HEK293 (cell line): ENCODE measurements at regions not wholly inside any gene's neighbourhood (a gene's known extent, or its start where the extent isn't known, plus 50 kb on each side); places are given as distances from the start of the nearest gene placed in this dataset.

Experiments
- ATF2 ChIP-seq: fragments of 450-650 bp; formaldehyde crosslinking; IDR thresholded peaks from 2 replicates; pipeline ENCODE4 v1.5.1; 2016; ENCODE audit warnings: missing biosample characterization, missing genetic modification characterization, low read depth
- BCL11A ChIP-seq: fragments of 450-650 bp; formaldehyde crosslinking; IDR thresholded peaks from 2 replicates; pipeline ENCODE4 v1.5.1; 2016; ENCODE audit warnings: low read depth, missing biosample characterization, missing genetic modification characterization
- CTCF ChIP-seq: fragments of 450-650 bp; formaldehyde crosslinking; IDR thresholded peaks from 2 replicates; pipeline ENCODE4 v1.5.1; 2016; ENCODE audit warnings: missing biosample characterization, missing genetic modification characterization
- KLF9 ChIP-seq: fragments of 450-650 bp; formaldehyde crosslinking; IDR thresholded peaks from 2 replicates; pipeline ENCODE4 v1.5.1; 2016; ENCODE audit warnings: missing biosample characterization, missing genetic modification characterization, low read depth
- PATZ1 ChIP-seq: fragments of 450-650 bp; formaldehyde crosslinking; IDR thresholded peaks from 2 replicates; pipeline ENCODE4 v1.5.1; 2016; ENCODE audit warnings: missing biosample characterization, missing genetic modification characterization
- YY1 ChIP-seq: fragments of 450-650 bp; formaldehyde crosslinking; IDR thresholded peaks from 2 replicates; pipeline ENCODE4 v1.5.1; 2018; ENCODE audit warnings: missing biosample characterization, missing genetic modification characterization
- ZNF214 ChIP-seq: fragments of 450-650 bp; formaldehyde crosslinking; IDR thresholded peaks from 2 replicates; pipeline ENCODE4 v1.5.1; 2017; ENCODE audit warnings: missing biosample characterization, mild to moderate bottlenecking, missing genetic modification characterization, borderline replicate concordance
- ZNF391 ChIP-seq: fragments of 450-650 bp; formaldehyde crosslinking; IDR thresholded peaks from 2 replicates; pipeline ENCODE4 v1.5.1; 2016; ENCODE audit warnings: low read depth, missing biosample characterization, missing genetic modification characterization, borderline replicate concordance
- ZNF521 ChIP-seq: fragments of 450-650 bp; formaldehyde crosslinking; IDR thresholded peaks from 2 replicates; pipeline ENCODE4 v1.5.1; 2017; ENCODE audit warnings: missing biosample characterization, mild to moderate bottlenecking, missing genetic modification characterization
- ZNF670 ChIP-seq: fragments of 450-650 bp; formaldehyde crosslinking; IDR thresholded peaks from 2 replicates; pipeline ENCODE4 v1.5.1; 2016; ENCODE audit warnings: missing biosample characterization, missing genetic modification characterization, low read depth
- ZNF792 ChIP-seq: fragments of 450-650 bp; formaldehyde crosslinking; IDR thresholded peaks from 2 replicates; pipeline ENCODE4 v1.5.1; 2016; ENCODE audit warnings: missing biosample characterization, missing genetic modification characterization
- TF ChIP-seq, protein P1 (sequence below): fragments of 450-650 bp; formaldehyde crosslinking; IDR thresholded peaks from 2 replicates; pipeline ENCODE4 v1.5.1; 2016; ENCODE audit warnings: missing biosample characterization, missing genetic modification characterization, low read depth

DNA sequence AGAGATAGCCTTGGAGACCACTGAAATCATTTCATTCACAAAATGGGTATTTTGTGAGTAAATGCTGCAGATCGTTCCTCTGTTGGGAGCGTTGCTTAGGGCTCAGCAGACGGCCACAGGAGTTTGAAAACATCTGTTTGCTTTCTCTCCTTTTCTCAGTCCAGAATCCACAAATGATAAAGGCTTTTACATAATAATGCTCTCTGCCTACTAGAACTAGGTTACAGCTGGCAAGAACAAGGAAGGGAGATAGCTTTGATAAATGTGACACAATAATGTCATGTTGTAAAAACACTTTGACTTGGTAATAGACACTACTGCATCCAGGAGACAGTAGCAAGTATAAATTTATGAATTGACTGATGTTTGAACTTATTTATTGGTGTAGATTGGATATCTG, 1072.4 kb upstream of the CDH6 start:
- TF ChIP-seq PATZ1 (tag by site-specific recombination) (no peak), ZNF521 (no peak), YY1 (tag by site-specific recombination) (no peak), KLF9 (no peak), ATF2 (tag by site-specific recombination) (no peak), CTCF (tag by site-specific recombination) (no peak), ZNF792 (tag by site-specific recombination) (no peak), ZNF214 (tag by site-specific recombination) (no peak), BCL11A (no peak), ZNF670 (tag by site-specific recombination) (no peak), ZNF391 (tag by site-specific recombination) (no peak)
- TF ChIP-seq, protein P1, sequence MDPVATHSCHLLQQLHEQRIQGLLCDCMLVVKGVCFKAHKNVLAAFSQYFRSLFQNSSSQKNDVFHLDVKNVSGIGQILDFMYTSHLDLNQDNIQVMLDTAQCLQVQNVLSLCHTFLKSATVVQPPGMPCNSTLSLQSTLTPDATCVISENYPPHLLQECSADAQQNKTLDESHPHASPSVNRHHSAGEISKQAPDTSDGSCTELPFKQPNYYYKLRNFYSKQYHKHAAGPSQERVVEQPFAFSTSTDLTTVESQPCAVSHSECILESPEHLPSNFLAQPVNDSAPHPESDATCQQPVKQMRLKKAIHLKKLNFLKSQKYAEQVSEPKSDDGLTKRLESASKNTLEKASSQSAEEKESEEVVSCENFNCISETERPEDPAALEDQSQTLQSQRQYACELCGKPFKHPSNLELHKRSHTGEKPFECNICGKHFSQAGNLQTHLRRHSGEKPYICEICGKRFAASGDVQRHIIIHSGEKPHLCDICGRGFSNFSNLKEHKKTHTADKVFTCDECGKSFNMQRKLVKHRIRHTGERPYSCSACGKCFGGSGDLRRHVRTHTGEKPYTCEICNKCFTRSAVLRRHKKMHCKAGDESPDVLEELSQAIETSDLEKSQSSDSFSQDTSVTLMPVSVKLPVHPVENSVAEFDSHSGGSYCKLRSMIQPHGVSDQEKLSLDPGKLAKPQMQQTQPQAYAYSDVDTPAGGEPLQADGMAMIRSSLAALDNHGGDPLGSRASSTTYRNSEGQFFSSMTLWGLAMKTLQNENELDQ (tag by site-specific recombination) = no peak
